Islet precursor cell (in vitro differentiated cells): ENCODE measurements at regions not wholly inside any gene's neighbourhood (a gene's known extent, or its start where the extent isn't known, plus 50 kb on each side); places are given as distances from the start of the nearest gene placed in this dataset.

ENCODE experiments used
- DNase-seq: peaks from one replicate; pipeline ENCODE4 v3.0.0-alpha.2; 2018

GRCh38 chr1:109826446-109826845 is 62.7 kb upstream of the EPS8L3 start:
- no peak for DNase-seq

GRCh38 chr1:109824349-109825115 is 60.8 kb upstream of the EPS8L3 start:
- DNase-seq, result no peak

DNA sequence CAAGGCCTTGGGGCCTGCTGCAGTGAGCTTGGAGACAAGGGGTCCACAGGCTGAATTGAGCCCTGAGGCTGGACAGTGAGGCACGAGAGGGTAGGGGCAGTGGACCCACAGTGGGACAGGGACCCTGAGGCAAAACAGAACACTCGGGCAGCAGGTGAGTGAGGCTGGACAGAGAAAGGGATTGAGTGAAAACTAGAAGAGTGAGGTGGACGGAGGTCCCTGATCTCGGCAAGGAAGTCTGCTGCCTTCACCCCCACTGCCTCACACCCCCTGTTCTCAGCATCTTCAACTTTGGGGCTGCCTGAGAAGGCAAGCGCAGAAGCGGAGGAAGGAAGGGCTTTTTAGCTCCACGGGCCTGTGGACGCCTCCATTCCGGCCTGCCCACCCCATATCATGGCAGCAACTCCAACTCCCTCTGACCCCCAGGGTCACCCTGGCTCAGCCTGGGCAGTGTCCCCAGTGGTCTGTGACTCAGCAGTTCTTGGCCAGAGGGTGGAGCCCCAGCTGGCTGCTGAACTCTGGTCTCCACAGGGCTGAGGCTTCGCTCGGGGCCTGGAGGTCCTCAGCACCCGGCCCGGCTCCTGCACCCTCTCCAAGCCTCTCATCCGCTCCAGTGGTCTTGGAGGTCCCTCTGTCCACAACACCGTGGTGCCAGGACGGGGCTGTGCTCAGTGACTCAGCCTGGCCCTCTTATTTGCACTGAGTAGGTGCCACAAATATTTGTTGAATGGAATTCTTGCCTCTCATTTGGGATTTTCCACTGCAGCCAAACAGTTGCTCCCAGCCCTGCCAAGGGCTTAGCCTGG is 60.0 kb upstream of the EPS8L3 start:
- DNase-seq, result no peak

DNA sequence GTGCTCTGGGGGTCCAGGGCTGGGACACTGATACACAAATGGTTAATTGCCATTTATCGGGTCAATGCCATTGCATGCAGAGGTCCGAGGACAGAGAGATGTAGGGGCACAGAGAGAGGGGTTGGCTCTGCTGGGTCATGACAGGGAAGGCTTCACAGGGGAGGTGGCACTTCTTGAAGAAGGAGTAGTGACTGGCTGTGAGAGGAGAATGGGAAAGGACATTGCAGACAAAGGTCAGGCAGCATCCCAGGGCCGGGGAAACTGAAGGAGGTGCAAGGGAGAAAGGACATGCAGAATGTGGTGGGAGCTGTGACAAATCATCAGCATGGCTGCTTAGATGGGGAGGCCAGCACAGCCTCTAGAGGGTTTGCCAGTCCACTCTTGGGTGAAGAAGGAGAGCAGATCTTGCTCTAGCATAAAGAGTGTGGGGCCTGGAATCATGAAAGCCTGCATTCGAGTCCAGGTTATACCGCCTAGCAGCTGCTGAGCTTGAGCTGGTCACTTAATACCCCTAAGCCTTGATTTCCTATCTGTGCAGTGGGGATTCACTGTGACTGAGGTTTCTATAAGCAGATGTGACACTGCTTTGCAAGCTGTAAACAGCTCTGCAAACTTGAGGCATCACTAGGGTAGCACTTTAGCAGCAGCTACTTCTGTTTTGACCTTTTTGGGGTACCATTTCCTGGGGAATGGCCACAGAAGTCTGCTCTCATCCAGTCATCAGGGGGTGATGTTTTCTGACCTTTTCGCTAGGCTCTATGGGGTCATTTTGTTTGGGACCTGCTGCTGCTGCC is 59.2 kb upstream of the EPS8L3 start:
- peak; percentile 49 for DNase-seq

GRCh38 chr1:109821831-109822745 is 58.4 kb upstream of the EPS8L3 start:
- peak; percentile 50 for DNase-seq

GRCh38 chr1:109821221-109821669 is 57.5 kb upstream of the EPS8L3 start:
- DNase-seq, result peak; percentile 54

GRCh38 chr1:109819906-109820305 is 56.2 kb upstream of the EPS8L3 start:
- no peak for DNase-seq

- peak; percentile 50 for DNase-seq
Observed at GRCh38 chr1:109818988-109819764, 55.5 kb upstream of the EPS8L3 start.

- DNase-seq, result peak; percentile 37
Observed at GRCh38 chr1:109818271-109818987, 54.7 kb upstream of the EPS8L3 start.

- DNase-seq, result no peak
Observed at GRCh38 chr1:109817881-109818270, 54.2 kb upstream of the EPS8L3 start.

DNA sequence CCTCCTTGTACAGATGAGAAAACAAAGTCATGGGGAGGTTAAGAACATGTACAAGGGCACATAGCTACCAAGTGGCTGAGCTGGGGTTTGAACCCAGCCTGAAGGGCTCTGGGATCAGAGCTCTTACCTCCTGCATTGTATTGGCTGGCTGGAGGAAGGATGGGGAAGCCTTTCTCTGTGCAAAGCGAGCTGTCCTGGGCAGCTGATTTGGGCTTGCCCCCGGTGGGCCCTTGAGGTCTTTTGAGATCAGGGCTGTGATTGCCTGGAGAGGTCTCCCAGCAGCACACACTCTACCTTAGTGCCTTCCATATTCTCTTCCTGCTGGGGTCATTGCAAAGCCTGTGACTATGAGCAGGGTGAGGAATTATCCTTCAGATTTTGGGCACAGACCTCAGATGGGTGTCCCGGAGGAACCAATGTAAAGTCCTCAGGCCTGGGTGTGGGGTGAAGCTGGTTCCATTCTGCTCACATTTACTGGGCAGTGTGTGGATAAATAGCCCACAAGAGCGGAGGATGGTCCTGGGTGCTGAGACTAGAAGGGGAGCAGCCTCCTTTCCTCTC is 53.3 kb upstream of the EPS8L3 start:
- peak; percentile 38 for DNase-seq

GRCh38 chr1:109816175-109816811 is 52.6 kb upstream of the EPS8L3 start:
- DNase-seq, result no peak

DNA sequence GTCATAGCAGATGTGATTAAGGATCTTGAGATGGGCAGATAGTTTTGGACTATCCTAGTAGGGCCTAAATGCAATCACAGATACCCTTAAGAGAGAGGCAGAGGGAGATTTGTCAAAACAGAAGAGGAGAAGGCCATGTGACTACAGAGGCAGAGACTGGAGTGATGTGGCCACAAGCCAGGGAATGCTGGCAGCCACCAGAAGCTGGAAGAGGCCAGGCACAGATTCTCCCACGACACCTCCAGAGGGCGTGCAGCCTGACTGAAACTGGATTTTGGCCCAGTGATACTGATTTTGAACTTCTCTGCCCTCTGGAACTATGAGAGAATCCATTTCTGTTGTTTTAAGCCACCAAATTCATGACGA is 52.1 kb upstream of the EPS8L3 start:
- no peak for DNase-seq

DNA sequence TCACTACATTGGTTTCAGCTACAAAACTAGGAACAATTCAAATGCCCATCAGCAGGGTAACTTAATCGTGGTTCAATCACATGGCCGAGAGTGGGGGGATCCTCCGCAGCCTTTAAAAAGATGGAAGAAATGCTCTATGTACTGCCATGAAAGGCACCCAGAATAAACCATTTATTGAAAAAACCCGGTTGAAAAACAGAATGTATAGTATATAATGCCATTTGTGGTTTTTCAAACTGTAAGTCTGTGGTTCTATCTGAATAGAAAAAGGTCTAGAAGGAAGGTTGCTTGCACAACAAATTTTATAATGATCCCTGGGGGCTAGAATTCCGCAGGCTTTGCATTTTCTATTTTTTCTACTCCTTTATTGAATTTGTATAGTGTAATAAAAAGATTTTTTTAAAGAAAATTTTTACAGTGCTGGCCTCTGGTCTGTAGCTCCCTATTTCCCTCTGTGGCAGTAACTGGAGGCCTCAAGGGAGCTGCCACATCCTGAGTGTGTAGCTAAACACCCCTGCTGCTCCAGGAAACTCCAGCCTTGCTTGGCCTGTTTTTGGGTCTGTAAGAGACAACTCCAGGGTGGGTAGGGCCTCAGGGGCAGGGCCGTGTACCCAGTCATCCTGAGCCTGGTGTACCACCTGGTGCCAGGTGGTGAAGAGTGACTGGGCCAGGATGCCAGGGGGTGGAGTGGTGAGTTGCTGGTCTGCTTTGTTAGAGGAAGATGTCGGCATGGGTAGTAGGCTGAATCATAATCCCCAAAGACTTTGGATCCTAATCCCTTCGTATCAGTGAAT is 51.5 kb upstream of the EPS8L3 start:
- no peak for DNase-seq

DNA sequence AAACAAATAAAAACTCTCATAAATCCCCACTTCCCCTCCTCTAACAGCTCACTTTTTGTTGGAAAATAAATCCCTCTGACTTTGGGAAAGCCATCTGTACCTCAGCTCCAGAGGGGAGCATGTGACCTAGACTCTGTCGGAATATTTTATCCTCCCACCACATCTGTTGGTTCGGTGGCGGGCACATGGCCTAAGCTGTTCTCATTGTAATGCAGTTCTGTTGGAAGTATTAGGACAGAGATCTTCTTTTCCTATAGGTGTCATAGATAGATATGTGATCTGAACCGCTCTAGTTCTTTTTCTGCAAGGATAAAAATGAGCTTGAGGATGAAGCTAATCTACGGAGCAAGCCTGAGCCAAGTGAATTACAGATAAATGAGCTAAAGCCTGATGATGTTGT is 50.5 kb upstream of the EPS8L3 start:
- DNase-seq, result no peak
